HG02571 (cell line): ENCODE measurements at regions not wholly inside any gene's neighbourhood (a gene's known extent, or its start where the extent isn't known, plus 50 kb on each side); places are given as distances from the start of the nearest gene placed in this dataset.

ENCODE experiments used
- ATAC-seq: cut with Tn5 transposase; IDR thresholded peaks from one replicate; pipeline ENCODE4 v1.9.1; 2021; ENCODE audit warnings: mild to moderate bottlenecking, moderate library complexity; ENCODE audit not compliant: unreplicated experiment

- ATAC-seq, result no peak
Observed at GRCh38 chr1:29456685-29457435, 220.5 kb downstream of the PTPRU start.

GRCh38 chr1:29455781-29456180 is 219.5 kb downstream of the PTPRU start:
- ATAC-seq, result no peak

GRCh38 chr1:29454616-29455380 is 218.5 kb downstream of the PTPRU start:
- no peak for ATAC-seq

- no peak for ATAC-seq
Observed at GRCh38 chr1:29453502-29454240, 217.3 kb downstream of the PTPRU start.

- ATAC-seq, result no peak
Observed at GRCh38 chr1:29452463-29453230, 216.3 kb downstream of the PTPRU start.

- no peak for ATAC-seq
Observed at GRCh38 chr1:29451368-29451892, 215.1 kb downstream of the PTPRU start.

- no peak for ATAC-seq
Observed at GRCh38 chr1:29450591-29450990, 214.3 kb downstream of the PTPRU start.

- ATAC-seq, result no peak
Observed at GRCh38 chr1:29448456-29449235, 212.3 kb downstream of the PTPRU start.

- no peak for ATAC-seq
Observed at GRCh38 chr1:29447368-29447767, 211.0 kb downstream of the PTPRU start.

- ATAC-seq, result no peak
Observed at GRCh38 chr1:29444782-29445729, 208.7 kb downstream of the PTPRU start.

- ATAC-seq, result no peak
Observed at GRCh38 chr1:29444081-29444715, 207.9 kb downstream of the PTPRU start.

GRCh38 chr1:29441916-29442668 is 205.8 kb downstream of the PTPRU start:
- no peak for ATAC-seq

GRCh38 chr1:29439615-29440014 is 203.3 kb downstream of the PTPRU start:
- no peak for ATAC-seq

- ATAC-seq, result no peak
Observed at GRCh38 chr1:29438991-29439390, 202.7 kb downstream of the PTPRU start.

GRCh38 chr1:29437946-29438345 is 201.6 kb downstream of the PTPRU start:
- no peak for ATAC-seq

GRCh38 chr1:29436181-29436785 is 200.0 kb downstream of the PTPRU start:
- ATAC-seq, result no peak

- ATAC-seq, result no peak
Observed at GRCh38 chr1:29433830-29434229, 197.5 kb downstream of the PTPRU start.
